Pulmonary artery endothelial cell (primary cell): ENCODE measurements at regions not wholly inside any gene's neighbourhood (a gene's known extent, or its start where the extent isn't known, plus 50 kb on each side); places are given as distances from the start of the nearest gene placed in this dataset.
"Not testable (repeated sequence)": the region's sequence is repeated elsewhere in the genome, so short reads cannot be mapped to it uniquely, and the experiment has no call there.

Experiments
- DNase-seq: peaks from one replicate; pipeline ENCODE4 v3.0.0-alpha.2; 2011; ENCODE audit warnings: low read depth, low spot score

DNA sequence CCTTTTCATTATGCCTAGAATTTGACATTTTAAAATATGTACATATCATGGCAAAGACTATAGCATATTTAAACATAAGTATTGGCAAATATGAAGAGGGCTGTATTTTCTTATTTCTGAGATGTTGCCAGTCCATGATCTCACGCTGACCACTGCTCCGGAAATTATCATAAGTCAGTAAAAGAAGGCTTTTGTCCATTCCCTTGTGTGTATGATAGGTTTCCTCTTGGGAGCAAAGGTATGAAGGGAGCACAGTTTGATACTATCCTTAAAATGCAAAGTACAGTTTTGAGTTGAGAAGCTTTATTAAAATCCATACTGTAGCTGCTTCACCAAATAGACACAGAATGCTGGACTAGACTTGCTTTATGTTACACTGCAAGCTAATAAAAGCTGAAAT, 52.6 kb upstream of the AGA start:
- DNase-seq = no peak

DNA sequence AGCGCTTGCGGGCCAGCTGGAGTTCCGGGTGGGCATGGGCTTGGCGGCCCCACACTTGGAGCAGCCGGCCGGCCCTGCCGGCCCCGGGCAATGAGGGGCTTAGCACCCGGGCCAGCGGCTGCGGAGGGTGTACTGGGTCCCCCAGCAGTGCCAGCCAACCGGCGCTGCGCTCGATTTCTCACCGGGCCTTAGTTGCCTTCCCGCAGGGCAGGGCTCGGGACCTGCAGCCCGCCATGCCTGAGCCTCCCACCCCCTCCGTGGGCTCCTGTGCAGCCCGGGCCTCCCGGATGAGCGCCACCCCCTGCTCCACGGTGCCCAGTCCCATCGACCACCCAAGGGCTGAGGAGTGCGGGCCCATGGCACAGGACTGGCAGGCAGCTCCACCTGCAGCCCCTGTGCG, 53.4 kb upstream of the AGA start:
- not testable (repeated sequence) for DNase-seq

DNA sequence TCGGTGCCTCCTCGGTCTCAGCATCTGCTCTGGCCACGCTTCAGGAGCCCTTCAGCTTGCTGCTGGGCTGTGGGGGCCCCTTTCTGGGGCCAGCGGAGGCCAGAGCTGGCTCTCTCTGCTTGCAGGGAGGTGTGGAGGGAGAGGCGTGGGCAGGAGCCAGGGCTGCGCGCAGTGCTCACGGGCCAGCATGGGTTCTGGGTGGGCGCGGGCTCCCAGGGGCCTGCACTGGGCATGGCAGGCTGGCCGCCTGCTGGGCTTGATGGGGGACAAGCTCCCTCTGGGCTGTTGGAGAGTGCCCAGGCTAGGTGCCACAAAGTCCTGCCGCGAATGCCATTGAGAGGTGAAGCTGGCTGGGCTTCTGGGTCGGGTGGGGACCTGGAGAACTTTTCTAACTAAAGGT, 57.3 kb upstream of the AGA start:
- DNase-seq = no peak

DNA sequence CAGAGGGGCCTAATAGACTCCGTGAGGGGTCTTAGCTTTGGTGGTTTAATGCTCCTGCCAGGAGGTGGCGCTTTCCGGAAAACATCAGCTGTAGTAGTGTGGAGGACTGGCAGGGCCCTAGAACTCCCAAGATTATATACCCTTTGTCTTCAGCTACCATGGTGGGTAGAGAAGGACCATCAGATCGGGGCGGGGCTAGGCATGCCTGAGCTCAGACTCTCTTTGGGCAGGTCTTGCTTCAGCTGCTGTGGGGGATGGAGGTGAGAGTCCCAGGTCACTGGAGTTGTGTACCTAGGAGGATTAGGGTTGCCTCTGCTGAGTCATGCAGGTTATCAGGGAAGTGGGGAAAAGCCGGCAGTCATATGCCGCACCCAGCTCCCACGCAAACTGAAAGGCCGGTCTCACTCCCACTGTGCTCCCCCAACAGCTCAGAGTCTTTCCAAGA, 63.0 kb upstream of the AGA start:
- DNase-seq = no peak

DNA sequence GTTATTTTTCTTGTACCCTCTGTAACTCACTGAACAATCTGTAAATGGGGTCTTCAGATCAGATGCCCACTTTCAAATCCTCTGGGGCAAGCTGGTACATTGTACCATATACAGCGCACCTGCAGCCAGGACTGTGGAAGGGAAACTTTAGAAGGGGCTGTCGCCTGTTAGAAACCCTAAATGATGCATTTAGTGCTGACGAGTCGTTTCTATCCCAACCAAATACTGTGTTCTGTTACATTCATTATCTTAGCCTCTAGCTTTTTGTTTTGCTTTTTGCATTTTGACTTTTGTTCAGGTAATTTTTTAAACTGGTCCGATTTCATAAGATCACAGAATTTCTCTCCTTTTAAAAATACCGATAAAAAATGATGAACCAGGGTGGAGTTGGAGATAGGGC, 66.4 kb upstream of the AGA start:
- no peak for DNase-seq

DNA sequence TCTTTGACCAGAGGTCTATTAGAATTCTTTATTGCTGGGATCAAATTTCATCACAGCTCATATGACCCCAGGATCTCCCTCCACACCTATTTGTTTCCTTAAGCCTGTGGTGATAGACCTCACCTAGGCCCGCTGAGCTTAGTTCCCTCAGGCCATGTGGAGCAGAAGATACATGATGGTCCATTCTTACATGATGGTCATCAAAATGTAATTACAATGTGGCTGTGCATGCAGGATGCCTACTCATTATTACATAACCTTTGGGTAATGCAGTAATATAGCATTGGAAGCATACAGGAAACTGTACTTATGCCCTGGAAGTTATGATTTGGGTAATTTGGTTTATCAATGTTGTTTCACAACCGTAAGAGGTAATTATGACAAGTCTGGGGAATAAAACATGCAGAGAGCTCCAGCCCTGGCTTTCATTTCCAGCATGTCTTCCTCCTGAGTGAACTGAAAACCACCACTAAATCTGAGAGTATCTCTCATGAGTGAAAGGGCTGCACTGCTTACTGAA, 67.0 kb upstream of the AGA start:
- no peak for DNase-seq

DNA sequence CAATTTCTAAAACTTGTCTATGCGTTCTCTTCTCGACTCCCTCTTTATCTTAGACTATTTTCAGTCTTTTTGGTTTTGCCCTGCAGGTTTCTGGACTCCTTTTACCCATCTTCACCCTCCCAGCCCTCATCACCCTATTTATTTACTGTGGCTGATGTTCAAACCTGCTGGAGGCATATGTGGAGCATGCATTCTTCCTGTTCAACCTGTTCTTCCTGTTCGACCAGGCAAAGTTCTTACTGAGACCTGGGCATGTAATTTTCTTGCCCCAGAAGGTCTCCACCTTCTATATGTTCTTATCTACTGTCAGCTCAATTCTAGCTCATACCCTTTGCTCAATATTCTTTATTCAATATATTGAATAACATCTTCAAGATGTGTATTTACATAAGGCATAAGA, 69.4 kb upstream of the AGA start:
- no peak for DNase-seq

DNA sequence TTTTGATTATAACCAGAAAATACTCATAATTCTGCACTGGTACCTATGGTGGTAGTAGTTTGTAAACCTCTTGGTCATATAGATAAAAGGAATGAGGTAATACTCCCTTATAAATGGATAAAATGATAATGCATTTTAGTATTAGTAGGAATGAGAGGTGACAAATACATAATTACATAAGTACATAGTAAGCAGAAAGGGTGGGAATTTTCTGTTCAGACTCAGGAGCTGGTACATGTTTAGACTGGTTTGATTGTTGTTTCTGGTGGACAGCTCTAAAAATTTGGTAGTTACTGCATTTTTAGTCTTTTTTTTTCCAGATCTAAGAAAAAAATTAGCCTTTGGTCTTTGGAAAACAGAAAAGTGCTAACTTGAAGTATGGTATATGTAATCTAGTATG, 70.4 kb upstream of the AGA start:
- DNase-seq = no peak

DNA sequence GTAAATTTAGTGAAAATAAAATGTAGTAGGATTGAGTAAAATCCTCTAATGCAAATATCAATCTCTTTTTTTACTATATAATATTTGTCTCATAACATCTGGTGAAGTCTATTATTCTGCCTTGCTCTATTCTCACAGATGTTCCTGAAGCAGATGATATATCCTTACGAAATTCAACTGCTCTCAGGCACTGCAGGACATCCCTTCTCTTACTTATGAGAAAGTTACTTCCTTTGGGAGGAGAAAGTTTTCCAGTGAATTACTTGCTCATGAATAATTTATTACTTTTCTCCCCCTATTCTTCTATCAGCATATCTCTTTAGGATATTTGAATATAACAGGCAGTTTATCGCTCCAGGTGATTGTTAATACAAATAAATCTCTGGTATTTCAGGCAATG, 75.6 kb upstream of the AGA start:
- no peak for DNase-seq

DNA sequence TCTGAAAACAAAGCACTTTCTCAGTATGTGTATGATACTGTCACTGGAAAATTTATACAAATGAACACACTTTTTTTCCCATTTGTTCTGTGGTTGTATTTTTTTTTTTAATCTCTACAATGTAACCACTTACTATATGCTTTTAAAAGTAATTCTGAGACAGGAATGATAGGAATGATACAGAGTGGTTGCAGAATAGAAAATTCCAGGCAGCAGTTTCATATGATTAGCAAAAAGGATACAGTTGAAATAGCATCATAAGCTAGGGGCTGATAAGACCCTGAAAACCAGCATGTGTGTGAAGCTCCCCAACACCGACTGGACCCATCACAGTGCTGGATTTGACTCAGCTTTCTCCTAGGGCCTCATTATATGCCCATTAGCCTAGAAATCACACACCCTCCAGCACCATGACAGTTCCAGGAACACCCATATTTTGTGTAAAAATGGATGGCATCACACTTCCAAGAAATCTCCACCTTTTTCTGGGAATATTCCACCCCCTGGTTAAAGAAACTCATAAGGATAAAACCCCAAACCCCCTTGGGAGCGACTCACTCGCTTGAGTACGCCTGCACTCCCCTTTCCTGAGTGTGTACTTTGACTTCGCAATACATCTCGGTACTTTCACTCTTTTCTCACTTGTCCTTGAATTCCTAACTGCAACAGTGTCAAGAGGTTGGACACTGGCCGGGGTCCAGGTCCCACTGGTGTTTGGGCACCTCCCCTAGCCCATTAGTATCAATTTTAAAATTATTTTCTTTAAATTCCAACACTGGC, 77.4 kb upstream of the AGA start:
- no peak for DNase-seq

DNA sequence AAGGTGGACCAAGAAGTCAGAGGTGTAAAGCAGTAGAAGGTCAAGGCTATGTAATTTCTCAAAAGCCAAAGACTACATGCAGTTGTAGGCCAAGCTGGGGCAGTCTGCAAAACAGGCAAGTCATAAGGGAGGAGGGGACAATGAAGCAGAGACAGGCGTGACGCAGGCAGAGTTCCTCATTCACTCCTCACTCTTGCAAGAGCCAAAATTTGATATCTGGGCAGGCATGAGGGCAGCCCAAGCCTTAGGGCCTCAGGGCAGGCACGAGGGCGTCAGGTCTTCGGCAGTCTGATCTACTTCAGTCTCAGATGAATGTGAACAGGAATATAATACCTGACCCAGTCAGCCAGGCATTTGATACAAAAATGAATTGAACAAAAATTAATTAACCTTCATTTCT, 86.4 kb upstream of the AGA start:
- no peak for DNase-seq

DNA sequence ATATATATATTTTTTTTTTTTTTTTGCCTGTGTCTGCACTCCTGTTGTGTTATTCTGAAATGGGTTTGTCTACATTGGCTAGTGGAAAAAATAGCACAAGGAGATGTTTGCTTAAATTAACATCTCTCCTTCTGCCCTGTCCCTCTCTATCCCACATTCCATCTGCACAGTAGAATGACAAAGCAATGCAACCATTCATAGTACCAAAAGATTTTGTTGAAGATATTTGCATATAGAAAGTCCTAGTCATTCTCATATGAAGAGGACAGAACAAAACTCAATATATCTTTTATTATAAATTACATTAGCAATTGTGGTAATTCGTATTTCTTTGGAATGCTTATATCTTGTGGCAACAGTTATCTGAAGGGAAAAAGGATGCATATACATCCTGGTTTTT, 88.3 kb upstream of the AGA start:
- no peak for DNase-seq

DNA sequence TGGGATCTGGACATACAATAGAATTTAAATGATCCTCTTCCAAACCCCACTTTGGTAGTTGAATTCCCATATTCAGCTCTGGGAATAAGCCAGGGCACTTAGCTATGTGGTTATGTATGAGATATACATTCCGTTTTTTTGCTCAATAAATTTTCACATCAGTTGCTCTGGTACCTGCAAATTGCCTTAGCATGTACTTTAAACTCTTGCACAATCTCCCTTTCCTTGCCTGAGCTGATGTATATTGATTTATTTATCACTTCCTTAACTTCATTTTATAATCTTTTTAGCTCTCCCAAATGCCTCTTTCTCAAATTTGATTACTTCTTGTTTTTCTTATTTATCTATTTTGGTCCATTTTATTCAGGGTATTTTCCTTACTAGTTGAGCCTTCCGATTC, 90.1 kb upstream of the AGA start:
- DNase-seq = no peak

DNA sequence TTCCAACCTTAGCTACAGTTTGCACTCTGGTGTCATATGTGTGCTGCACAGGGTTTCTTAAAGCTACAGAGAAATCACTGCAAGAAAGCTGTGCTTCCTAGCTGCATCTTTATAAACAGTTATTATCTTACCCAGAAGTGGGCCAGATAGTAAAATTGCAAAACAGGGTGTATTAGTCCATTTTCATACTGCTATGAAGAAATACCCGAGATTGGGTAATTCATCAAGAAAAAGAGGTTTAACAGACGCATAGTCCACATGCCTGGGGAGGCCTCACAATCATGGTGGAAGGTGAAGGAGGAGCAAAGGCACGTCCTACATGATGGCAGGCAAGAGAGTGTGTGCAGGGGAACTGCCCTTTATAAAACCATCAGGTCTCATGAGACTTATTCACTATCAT, 92.6 kb upstream of the AGA start:
- not testable (repeated sequence) for DNase-seq

DNA sequence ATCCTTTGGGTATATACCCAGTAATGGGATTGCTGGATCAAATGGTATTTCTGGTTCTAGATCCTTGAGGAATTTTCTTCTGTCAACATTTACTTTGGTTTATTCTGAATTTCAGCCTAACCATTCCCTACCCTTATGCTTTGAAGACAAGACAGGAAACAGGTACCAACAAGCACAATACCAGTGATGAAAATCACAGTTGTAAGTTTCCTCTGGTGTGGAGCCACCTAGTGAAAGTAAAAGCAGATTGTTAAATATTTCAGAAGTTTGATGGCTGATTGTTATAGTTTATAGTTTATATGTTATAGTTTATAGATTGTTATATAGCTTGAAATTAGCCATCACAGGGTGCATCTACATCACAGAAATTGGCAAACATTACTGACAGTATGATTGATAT, 104.5 kb upstream of the AGA start:
- DNase-seq = no peak

DNA sequence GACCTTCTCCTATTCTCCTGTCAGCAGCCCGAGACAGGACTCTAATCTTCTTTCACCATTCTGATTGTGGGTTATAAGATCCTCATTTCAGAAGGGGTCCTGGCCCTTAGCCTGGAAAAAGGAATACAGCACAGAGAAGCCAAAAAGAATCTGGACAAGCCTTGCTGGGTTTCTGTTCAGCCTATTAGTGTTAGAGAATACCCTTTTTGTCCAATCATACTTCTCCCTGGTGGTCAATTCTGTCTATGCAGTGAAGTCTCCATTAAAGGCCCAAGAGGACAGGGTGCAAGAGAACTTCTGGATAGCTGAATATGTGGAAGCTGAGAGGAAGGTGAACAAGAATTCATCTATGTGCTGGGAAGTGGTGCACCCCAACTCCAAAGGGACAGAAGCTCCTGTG, 105.7 kb upstream of the AGA start:
- no peak for DNase-seq

DNA sequence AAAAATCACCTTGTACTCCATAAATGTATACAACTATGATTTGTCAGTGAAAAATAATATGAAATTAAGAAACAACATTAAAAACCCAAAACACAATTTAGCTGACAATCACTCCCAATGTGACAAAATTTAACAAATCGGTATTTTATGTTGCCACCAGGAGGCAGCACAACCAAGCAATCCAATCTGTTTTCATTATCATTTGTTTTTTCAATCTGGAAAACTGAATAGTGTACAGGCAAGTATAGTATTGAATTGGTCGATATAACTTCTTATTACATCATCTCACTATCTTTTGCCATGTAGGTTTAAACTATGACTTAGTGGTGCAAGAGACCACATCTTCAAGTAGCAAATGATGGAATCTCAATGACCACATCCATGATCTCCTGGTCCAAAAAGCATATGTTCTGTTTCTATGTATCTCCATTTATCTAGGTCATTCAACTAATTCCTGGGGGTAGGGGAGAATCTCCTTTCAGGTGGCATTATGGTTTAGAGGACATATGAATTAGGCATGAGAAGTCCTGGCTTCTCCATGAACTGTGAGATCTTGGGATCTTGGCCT, 112.9 kb upstream of the AGA start:
- DNase-seq = no peak

DNA sequence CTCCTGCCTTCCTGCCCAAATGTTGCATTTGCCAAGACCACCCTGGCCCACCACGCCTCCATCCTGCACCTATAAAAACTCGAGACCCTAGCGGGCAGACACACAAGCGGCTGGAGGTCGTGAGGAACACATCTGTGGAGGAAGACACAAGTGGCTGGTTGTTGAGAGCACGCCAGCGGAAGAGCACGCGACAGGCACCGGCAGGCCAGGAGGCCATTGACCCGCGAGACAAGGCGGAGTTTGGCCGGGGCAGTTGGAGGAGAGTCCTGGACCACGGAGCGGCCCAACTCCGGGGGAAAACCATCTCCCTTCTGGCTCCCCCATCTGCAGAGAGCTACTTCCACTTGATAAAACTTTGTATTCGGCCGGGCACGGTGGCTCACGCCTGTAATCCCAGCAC, 115.2 kb upstream of the AGA start:
- DNase-seq = no peak

DNA sequence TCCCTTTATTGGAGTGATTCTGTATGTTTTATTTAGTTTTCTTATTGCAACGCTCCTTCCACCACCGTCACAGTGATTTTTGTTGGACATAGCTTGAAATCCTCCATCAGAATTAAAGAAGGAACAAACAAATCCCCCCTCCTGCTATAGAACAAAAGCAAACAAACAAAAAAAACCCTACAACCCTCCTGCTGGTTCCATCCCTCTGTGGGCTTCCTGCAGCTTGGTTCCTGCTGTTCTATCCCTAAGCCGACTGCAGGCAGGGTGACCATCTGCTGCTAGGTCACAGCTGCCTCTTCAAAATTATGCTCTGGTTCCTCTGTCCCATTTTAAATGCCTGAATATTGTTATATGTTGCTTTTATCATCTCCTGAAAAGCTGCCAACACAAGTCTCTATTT, 116.8 kb upstream of the AGA start:
- DNase-seq = no peak

DNA sequence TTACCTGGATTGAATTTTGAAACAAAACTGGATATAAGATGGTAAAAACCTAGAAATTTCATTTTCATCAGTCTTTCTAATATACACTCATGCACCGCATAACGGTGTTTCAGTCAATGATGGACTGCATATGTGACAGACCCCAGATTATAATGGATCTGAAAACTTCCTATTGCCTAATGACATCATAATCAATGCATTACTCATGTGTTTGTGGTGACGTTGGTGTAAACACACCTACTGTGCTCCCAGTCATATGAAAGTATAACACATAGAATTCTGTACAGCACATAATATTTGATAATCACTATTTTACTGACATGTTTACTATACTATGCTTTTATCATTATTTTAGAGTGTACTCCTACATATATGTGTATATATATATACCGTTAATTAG, 119.9 kb upstream of the AGA start:
- DNase-seq = no peak

DNA sequence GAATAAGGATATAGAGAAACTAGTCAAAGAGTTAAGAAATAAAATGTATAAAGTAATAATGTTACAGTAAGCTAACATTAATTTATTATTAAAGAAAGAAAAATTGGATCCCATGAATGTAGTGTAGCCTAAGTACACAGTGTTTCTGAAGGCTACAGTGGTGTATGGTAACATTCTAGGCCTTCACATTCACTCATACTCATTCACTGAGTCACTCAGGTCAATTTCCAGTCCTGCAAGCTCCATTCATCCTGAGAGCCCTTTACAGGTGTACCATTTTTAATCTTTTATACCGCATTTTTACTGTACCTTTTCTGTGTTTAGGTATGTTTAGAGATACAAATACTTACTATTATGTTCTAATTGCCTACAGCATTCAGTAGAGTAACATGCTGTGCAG, 120.6 kb upstream of the AGA start:
- no peak for DNase-seq

DNA sequence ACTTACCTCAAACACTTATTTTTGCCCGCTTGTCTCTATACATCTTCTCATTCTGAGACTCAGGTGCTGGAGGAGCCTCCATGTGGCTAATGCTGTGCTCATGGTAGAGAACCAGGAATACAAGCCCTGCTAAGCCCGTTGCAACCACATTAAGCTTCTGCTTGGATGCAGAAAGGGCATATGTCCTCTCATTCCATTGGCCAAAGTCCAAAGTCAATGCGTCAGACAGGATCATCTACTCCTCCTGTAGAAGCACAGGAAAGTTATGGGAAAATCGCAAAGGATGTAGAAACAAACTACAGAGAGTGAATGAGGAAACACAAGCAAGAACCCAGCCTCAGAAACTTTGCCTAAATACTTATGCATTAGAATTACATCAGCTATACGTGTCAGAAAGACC, 124.5 kb upstream of the AGA start:
- no peak for DNase-seq

DNA sequence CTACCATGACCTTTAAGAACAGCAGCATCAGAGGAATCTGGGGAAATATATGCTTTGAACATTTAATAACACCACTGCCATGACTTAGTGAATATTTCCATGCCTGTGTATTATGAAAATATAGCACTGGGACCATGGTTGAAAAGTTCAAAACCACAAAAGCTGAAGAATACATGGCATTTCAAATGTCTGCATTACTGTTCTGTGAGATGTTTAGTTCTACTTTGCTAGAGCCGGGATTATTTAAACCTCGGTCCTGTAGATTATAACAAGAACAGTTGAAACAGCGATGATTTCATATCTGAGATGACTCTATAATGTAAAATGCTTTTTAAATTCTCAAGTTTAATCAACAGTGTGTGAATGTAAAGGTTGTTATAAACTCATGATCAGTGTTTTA, 126.7 kb upstream of the AGA start:
- no peak for DNase-seq
